Heart left ventricle (tissue), 16 donors: ENCODE measurements at regions not wholly inside any gene's neighbourhood (a gene's known extent, or its start where the extent isn't known, plus 50 kb on each side); places are given as distances from the start of the nearest gene placed in this dataset.
A peak's percentile ranks its signal among the peaks of the same experiment; 100 is the strongest.

Experiments used
- ATAC-seq, 4 donors: fragments of 200-7000 bp; cut with Tn5 transposase; one replicate each; pipeline ENCODE4 v1.9.1; 2020 to 2022; ENCODE audit warnings: moderate library complexity in 4 of 4, mild to moderate bottlenecking in 3 of 4, moderate number of reproducible peaks in 1 of 4
- DNase-seq, 5 donors: peaks; one replicate each; pipeline ENCODE4 v3.0.0-alpha.2; 2020
- H3K27ac ChIP-seq, 12 donors: fragments of 200-600 bp; sonication (generic) in 4 of 12; one replicate each; pipeline versions ENCODE4 v1.5.0 to v1.8.0; 2016 to 2022; ENCODE audit warnings: mild to moderate bottlenecking in 2 of 12
- H3K27me3 ChIP-seq, 9 donors: fragments of 200-600 bp; sonication (generic) in 2 of 9; one replicate each; pipeline versions ENCODE4 v1.5.1 to v1.8.0; 2016 to 2022; ENCODE audit warnings: mild to moderate bottlenecking in 3 of 9
- H3K36me3 ChIP-seq, 9 donors: fragments of 200-600 bp; sonication (generic) in 2 of 9; one replicate each; pipeline versions ENCODE4 v1.5.0 to v1.8.0; 2018 to 2022; ENCODE audit warnings: mild to moderate bottlenecking in 2 of 9
- H3K4me1 ChIP-seq, 12 donors: fragments of 200-600 bp; sonication (generic) in 4 of 12; one replicate each; pipeline versions ENCODE4 v1.5.0 to v1.8.0; 2016 to 2022; ENCODE audit warnings: mild to moderate bottlenecking in 3 of 12
- H3K4me3 ChIP-seq, 12 donors: fragments of 200-600 bp; sonication (generic) in 4 of 12; one replicate each; pipeline versions ENCODE4 v1.5.0 to v1.8.0; 2017 to 2022; ENCODE audit warnings: mild to moderate bottlenecking in 9 of 12, moderate library complexity in 4 of 12
- H3K9me3 ChIP-seq, 12 donors: fragments of 200-600 bp; sonication (generic) in 4 of 12; one replicate each; pipeline versions ENCODE4 v1.5.0 to v1.8.0; 2016 to 2022; ENCODE audit warnings: mild to moderate bottlenecking in 1 of 12
- CTCF ChIP-seq, 12 donors: fragments of 200-600 bp; sonication (generic) in 4 of 12; IDR thresholded peaks; one replicate each; pipeline versions ENCODE4 v1.5.0 to v1.8.0; 2018 to 2022; ENCODE audit warnings: antibody characterized with exemption in 12 of 12, mild to moderate bottlenecking in 5 of 12
- POLR2A ChIP-seq, 2 donors: fragments of 450-650 bp; IDR thresholded peaks; one replicate each; pipeline ENCODE4 v1.6.1; 2017; ENCODE audit warnings: antibody characterized with exemption in 2 of 2, mild to moderate bottlenecking in 2 of 2, moderate library complexity in 2 of 2
- WGBS, 4 donors: extraction: QIAGEN DNeasy Blood & Tissue Kit in 2 of 4; methylation state at CpG; one replicate each; pipeline versions ENCODE4 v1.1.5 to v1.1.7; 2013 to 2018; 5-methylcytosine and 5-hydroxymethylcytosine counted together
- intact Hi-C, 10 donors: fragments of 100-400 bp; cut with DNase I; formaldehyde crosslinking; loops; one replicate each; pipeline versions ENCODE4 v1.11.1 to v1.14.2; 2022
- donor health status: ischemic (EF 13 %, LVEDD 7.1; RV severe dilation, severe dysfunction).
- donor health status: healthy with polysubstance abuse.
- donor health status: DM: no; HTN: yes; CAD: no.
- donor health status: DM: no; HTN: no; CAD: no.
- donor health status: ischemic (EF 25% LVEDD 6.9; RV normal size, moderate dysfunction).
- donor health status: ischemic (EF 25% LVEDD 5.7; RV mildly dilated, moderate dysfunction).
- donor health status: healthy.
- donor health status: DM: yes; HTN: yes; CAD: no.
- donor health status: ischemic (EF 35%, LVEDD 5.7; RV mildly dilated, moderate dysfunction).
- donor health status: nonischemic (EF 11% LVEDD 7.7; RV severe dilation, severe dysfunction).
- donor health status: DM: yes; HTN: yes; CAD: no.
- donor health status: PGD.
- donor health status: ischemic (EF 29% LVEDD 5.4; RV normal size, mild dysfunction).
- donor health status: nonischemic (EF 23%, LVEDD 6.1; RV moderate dilation, normal function).

GRCh38 chr6:14751645-14752175, 494.2 kb upstream of the JARID2 start:
- Histone ChIP-seq H3K36me3 (no peaks in the 10 kb centered on the region), H3K9me3 (no peaks in the 10 kb centered on the region), H3K27me3 (peaks cover 0 to 6% (median 0%) of the 10 kb centered on the region in 9 donors), H3K4me3 (no peak overlapping the region), H3K4me1 (no peaks in the 10 kb centered on the region), H3K27ac (no peak overlapping the region)
- TF ChIP-seq CTCF (IDR thresholded peaks at IDR 0.05) = no peak
- no peak for TF ChIP-seq POLR2A (IDR thresholded peaks at IDR 0.05)
- 74 to 87% (median 76%) methylated on average over 7 of the region's 7 CpGs for WGBS, 4 donors
- ATAC-seq = no peak
- DNase-seq = no peak
- intact Hi-C loops = no loop called here

- H3K4me1 ChIP-seq = peaks cover 0 to 19% (median 0%) of the 10 kb centered on the region in 12 donors
- WGBS, 4 donors = 94 to 95% (median 94%) methylated on average over 22 of the region's 22 CpGs
- ATAC-seq (no peak), DNase-seq (no peak)
- H3K36me3 ChIP-seq = no peaks in the 10 kb centered on the region
- H3K9me3 ChIP-seq = no peaks in the 10 kb centered on the region
- intact Hi-C loops = no loop called here
- no peak overlapping the region for H3K27ac ChIP-seq
- TF ChIP-seq POLR2A (IDR thresholded peaks at IDR 0.05) = no peak
- no peak for TF ChIP-seq CTCF (IDR thresholded peaks at IDR 0.05)
- H3K4me3 ChIP-seq = peak overlapping the region in 1 of 12 donors; percentile 0
- H3K27me3 ChIP-seq = no peaks in the 10 kb centered on the region
These were observed 490.9 kb upstream of the JARID2 start for GRCh38 chr6:14754751-14755513.

DNA sequence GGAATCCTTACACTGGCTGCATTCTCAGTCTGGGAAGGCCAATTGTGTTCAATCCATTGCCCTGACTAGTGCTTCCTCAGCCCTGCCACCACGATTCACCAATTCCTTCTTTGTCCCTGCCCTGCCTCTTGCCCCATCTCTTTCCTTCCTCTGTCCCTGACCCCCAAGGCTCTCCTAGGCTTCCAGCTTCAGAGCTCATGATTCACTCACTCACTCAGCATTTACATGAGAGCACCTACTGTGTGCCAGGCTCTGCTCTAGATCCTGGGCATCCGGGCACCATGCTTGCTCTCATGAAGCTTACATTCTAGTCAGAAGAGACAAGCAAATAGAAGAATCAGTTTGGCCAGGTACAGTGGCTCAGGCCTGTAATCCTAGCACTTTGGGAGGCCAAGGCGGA, 489.5 kb upstream of the JARID2 start:
- no peak overlapping the region for H3K4me3 ChIP-seq
- 93 to 100% (median 97%) methylated on average over 3 of the region's 3 CpGs for whole genome bisulfite sequencing, 4 donors
- DNase-seq = no peak
- H3K27ac ChIP-seq = no peak overlapping the region
- H3K27me3 ChIP-seq = no peaks in the 10 kb centered on the region
- TF ChIP-seq POLR2A (IDR thresholded peaks at IDR 0.05) = no peak
- peaks cover 0 to 19% (median 0%) of the 10 kb centered on the region in 12 donors for H3K4me1 ChIP-seq
- no peaks in the 10 kb centered on the region for H3K9me3 ChIP-seq
- no peaks in the 10 kb centered on the region for H3K36me3 ChIP-seq
- ATAC-seq = no peak
- intact Hi-C loops = no loop called here

DNA sequence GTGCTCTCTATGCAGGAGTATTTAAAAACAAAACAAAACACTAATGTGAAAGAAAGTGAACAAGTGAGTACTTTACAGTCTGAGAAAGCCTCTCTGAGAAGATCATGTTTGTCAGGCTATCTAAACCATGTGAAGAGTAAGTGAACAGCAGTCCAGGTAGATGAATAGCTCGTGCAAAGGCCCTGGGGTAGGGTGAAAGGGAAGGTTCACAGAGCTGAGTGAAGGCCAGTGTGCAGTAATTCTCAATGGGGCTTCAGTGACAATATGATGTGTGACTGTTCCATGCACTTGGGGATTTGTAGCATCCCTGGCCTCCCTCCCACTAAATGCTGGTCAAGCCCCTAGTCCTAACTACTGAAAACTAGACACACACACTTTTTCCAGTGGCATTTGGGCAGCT, 488.9 kb upstream of the JARID2 start:
- 86 to 98% (median 94%) methylated on average over 1 of the region's 1 CpG for WGBS, 4 donors

More for the DNA sequence above, 488.9 kb upstream of the JARID2 start:
- H3K4me1 ChIP-seq = peaks cover 0 to 19% (median 0%) of the 10 kb centered on the region in 12 donors
- intact Hi-C loops = no loop called here
- H3K27me3 ChIP-seq = no peaks in the 10 kb centered on the region
- H3K4me3 ChIP-seq = no peak overlapping the region
- ATAC-seq (no peak), DNase-seq (no peak)
- TF ChIP-seq POLR2A (IDR thresholded peaks at IDR 0.05) (no peak), CTCF (IDR thresholded peaks at IDR 0.05) (no peak)
- peak overlapping the region in 1 of 12 donors; percentile 37 for H3K27ac ChIP-seq
- H3K36me3 ChIP-seq = no peaks in the 10 kb centered on the region
- H3K9me3 ChIP-seq = no peaks in the 10 kb centered on the region
